Transverse colon (tissue), 4 donors: ENCODE measurements at regions not wholly inside any gene's neighbourhood (a gene's known extent, or its start where the extent isn't known, plus 50 kb on each side); places are given as distances from the start of the nearest gene placed in this dataset.

Experiments
- CTCF ChIP-seq, 5 experiments: fragments of 200-600 bp in 3 of 5; fragments of 450-650 bp in 2 of 5; sonication (generic) in 3 of 5; IDR thresholded peaks; 1 replicate in 2 of 5; 2 replicates in 3 of 5; pipeline ENCODE4 v1.5.1; 2016 to 2017; ENCODE audit warnings: antibody characterized with exemption in 5 of 5, inconsistent platforms in 3 of 5, mild to moderate bottlenecking in 2 of 5, moderate library complexity in 1 of 5
- POLR2A ChIP-seq: fragments of 450-650 bp; IDR thresholded peaks from one replicate; pipeline ENCODE4 v1.6.1; 2016; ENCODE audit warnings: antibody characterized with exemption, mild to moderate bottlenecking, moderate library complexity
- POLR2AphosphoS5 ChIP-seq, 3 donors: sonication (generic); formaldehyde crosslinking; IDR thresholded peaks; one replicate each; pipeline ENCODE4 v1.6.1; 2016; ENCODE audit warnings: antibody characterized with exemption in 3 of 3

- no peak for TF ChIP-seq CTCF (IDR thresholded peaks at IDR 0.05)
- TF ChIP-seq POLR2AphosphoS5 (IDR thresholded peaks at IDR 0.05) = no peak
- no peak for TF ChIP-seq POLR2A
These were observed 69.6 kb upstream of the PRMT8 start for GRCh38 chr12:3421191-3421978.
